ENCODE measurements at regions not wholly inside any gene's neighbourhood (a gene's known extent, or its start where the extent isn't known, plus 50 kb on each side); places are given as distances from the start of the nearest gene placed in this dataset.

- Histone ChIP-seq H3K36me3 (ENCODE audit: control insufficient read depth in 2 of 2, insufficient read depth in 1 of 2, low read length in 2 of 2) (no peaks in the 10 kb centered on the region), H3K4me1 (ENCODE audit: control insufficient read depth, insufficient read depth, low read length) (no peaks in the 10 kb centered on the region), H3K4me3 (ENCODE audit: low read depth, low read length) (no peak overlapping the region), H3K27ac (ENCODE audit: extremely low read depth, low read depth, low read length) (no peak overlapping the region), H3K9me3 (ENCODE audit: control insufficient read depth, insufficient read depth, low read depth, low read length) (no peaks in the 10 kb centered on the region)
- ChIA-PET POLR2A (no interaction called here), CTCF (no interaction called here)
- TF ChIP-seq ZNF423 (tag by site-specific recombination; IDR thresholded peaks at IDR 0.05) (no peak), ZNF561 (tag by site-specific recombination; IDR thresholded peaks at IDR 0.05; ENCODE audit: borderline replicate concordance) (no peak), ZNF174 (tag by site-specific recombination; IDR thresholded peaks at IDR 0.05) (no peak), ZNF223 (tag by site-specific recombination; IDR thresholded peaks at IDR 0.05) (no peak), PATZ1 (tag by site-specific recombination; IDR thresholded peaks at IDR 0.05) (no peak), ZNF660 (tag by site-specific recombination; IDR thresholded peaks at IDR 0.05) (no peak), ZNF211 (tag by site-specific recombination; IDR thresholded peaks at IDR 0.05; ENCODE audit: low read depth) (no peak)
Measured at GRCh38 chr6:6941201-6941600, 166.6 kb upstream of the RREB1 start.

- H3K4me1 ChIP-seq (ENCODE audit: control insufficient read depth, insufficient read depth, low read length), result no peaks in the 10 kb centered on the region
- no peaks in the 10 kb centered on the region for H3K36me3 ChIP-seq (ENCODE audit: control insufficient read depth in 2 of 2, insufficient read depth in 1 of 2, low read length in 2 of 2)
- no peaks in the 10 kb centered on the region for H3K9me3 ChIP-seq (ENCODE audit: control insufficient read depth, insufficient read depth, low read depth, low read length)
- TF ChIP-seq ZNF660 (tag by site-specific recombination; IDR thresholded peaks at IDR 0.05), result no peak
- no peak for TF ChIP-seq ZNF596 (tag by site-specific recombination; IDR thresholded peaks at IDR 0.05)
- no peak for TF ChIP-seq GLI2 (tag by site-specific recombination; IDR thresholded peaks at IDR 0.05; ENCODE audit: borderline replicate concordance, low read depth)
- no peak for TF ChIP-seq ZNF114 (tag by site-specific recombination; IDR thresholded peaks at IDR 0.05)
- TF ChIP-seq ZNF571 (tag by site-specific recombination; IDR thresholded peaks at IDR 0.05), result no peak
- no peak for TF ChIP-seq ZNF664 (tag by site-specific recombination; IDR thresholded peaks at IDR 0.05)
- TF ChIP-seq BCL11A (tag by site-specific recombination; IDR thresholded peaks at IDR 0.05; ENCODE audit: low read depth), result no peak
- TF ChIP-seq ZBTB20 (tag by site-specific recombination; IDR thresholded peaks at IDR 0.05), result no peak
- no peak for TF ChIP-seq ZNF704 (tag by site-specific recombination; IDR thresholded peaks at IDR 0.05)
- no peak for TF ChIP-seq ZNF513 (tag by site-specific recombination; IDR thresholded peaks at IDR 0.05)
- TF ChIP-seq ZNF292 (tag by site-specific recombination; IDR thresholded peaks at IDR 0.05; ENCODE audit: borderline replicate concordance, low read depth), result no peak
- TF ChIP-seq RBAK (tag by site-specific recombination; IDR thresholded peaks at IDR 0.05), result no peak
- ChIA-PET CTCF (interaction anchor here (0.6 kb wide), 1 partner anchor 78 kb away, joined by 3 read pairs; no protein-coding TSS in a partner anchor), POLR2A (no interaction called here)
- H3K27ac ChIP-seq (ENCODE audit: extremely low read depth, low read depth, low read length), result no peak overlapping the region
- no peak overlapping the region for H3K4me3 ChIP-seq (ENCODE audit: low read depth, low read length)
Measured at GRCh38 chr6:6942091-6942490, 165.7 kb upstream of the RREB1 start.

GRCh38 chr6:6942831-6943230, 164.9 kb upstream of the RREB1 start:
- POLR2A ChIA-PET, result no interaction called here
- H3K4me3 ChIP-seq (ENCODE audit: low read depth, low read length), result no peak overlapping the region
- H3K9me3 ChIP-seq (ENCODE audit: control insufficient read depth, insufficient read depth, low read depth, low read length), result no peaks in the 10 kb centered on the region
- H3K27ac ChIP-seq (ENCODE audit: extremely low read depth, low read depth, low read length), result no peak overlapping the region
- no peaks in the 10 kb centered on the region for H3K36me3 ChIP-seq (ENCODE audit: control insufficient read depth in 2 of 2, insufficient read depth in 1 of 2, low read length in 2 of 2)
- CTCF ChIA-PET, result interaction anchor here (0.6 kb wide), 1 partner anchor 22 kb away, joined by 3 read pairs; no protein-coding TSS in a partner anchor
- H3K4me1 ChIP-seq (ENCODE audit: control insufficient read depth, insufficient read depth, low read length), result no peaks in the 10 kb centered on the region
- TF ChIP-seq CTCF (tag by site-specific recombination; IDR thresholded peaks at IDR 0.05) (no peak), SP2 (tag by site-specific recombination; IDR thresholded peaks at IDR 0.05) (no peak), ZNF423 (tag by site-specific recombination; IDR thresholded peaks at IDR 0.05) (no peak), PATZ1 (tag by site-specific recombination; IDR thresholded peaks at IDR 0.05) (no peak), ZBTB17 (tag by site-specific recombination; IDR thresholded peaks at IDR 0.05) (no peak), ZNF785 (tag by site-specific recombination; IDR thresholded peaks at IDR 0.05) (no peak), ZNF664 (tag by site-specific recombination; IDR thresholded peaks at IDR 0.05) (no peak), ZNF404 (tag by site-specific recombination; IDR thresholded peaks at IDR 0.05) (no peak)

All from HEK293 (cell line).